ENCODE measurements at regions not wholly inside any gene's neighbourhood (a gene's known extent, or its start where the extent isn't known, plus 50 kb on each side); places are given as distances from the start of the nearest gene placed in this dataset.

DNA sequence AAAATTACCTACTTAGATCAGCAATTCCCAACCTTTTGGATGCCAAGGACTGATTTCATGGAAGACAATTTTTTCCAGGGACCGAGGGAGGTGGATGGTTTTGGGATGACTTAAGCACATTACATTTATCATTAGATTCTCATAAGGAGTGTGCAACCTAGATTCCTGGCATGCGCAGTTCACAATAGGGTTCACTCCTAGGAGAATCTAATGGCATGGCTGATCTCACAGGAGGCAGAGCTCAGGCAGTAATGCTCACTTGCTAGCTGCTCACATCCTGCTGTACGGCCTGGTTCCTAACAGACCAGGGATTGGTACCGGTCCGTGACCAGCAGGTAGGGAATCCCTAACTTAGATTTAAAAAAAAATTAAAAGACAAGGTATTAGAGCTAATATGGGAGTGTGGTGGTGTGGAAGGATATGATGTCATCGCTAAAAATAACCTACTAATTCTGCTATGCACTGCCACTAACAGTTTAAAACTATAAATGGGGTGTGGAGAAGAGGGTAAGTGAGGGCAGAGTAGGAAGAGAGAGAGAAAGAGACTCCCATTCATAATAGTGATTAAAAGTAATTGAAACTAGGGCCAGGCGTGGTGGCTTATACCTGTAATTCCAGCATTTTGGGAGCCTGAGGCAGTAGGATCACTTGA, 282.7 kb downstream of the BAMBI start:
- TF ChIP-seq, protein P1, sequence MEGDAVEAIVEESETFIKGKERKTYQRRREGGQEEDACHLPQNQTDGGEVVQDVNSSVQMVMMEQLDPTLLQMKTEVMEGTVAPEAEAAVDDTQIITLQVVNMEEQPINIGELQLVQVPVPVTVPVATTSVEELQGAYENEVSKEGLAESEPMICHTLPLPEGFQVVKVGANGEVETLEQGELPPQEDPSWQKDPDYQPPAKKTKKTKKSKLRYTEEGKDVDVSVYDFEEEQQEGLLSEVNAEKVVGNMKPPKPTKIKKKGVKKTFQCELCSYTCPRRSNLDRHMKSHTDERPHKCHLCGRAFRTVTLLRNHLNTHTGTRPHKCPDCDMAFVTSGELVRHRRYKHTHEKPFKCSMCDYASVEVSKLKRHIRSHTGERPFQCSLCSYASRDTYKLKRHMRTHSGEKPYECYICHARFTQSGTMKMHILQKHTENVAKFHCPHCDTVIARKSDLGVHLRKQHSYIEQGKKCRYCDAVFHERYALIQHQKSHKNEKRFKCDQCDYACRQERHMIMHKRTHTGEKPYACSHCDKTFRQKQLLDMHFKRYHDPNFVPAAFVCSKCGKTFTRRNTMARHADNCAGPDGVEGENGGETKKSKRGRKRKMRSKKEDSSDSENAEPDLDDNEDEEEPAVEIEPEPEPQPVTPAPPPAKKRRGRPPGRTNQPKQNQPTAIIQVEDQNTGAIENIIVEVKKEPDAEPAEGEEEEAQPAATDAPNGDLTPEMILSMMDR (IDR thresholded peaks at IDR 0.05; ENCODE audit: low read length), result no peak
- TF ChIP-seq EZH2 (IDR thresholded peaks at IDR 0.05; ENCODE audit: borderline replicate concordance, low read length), result no peak

Data from OCI-LY1 (cell line).